Neuronal stem cell (in vitro differentiated cells): ENCODE measurements at regions not wholly inside any gene's neighbourhood (a gene's known extent, or its start where the extent isn't known, plus 50 kb on each side); places are given as distances from the start of the nearest gene placed in this dataset.
"Not testable (repeated sequence)": the region's sequence is repeated elsewhere in the genome, so short reads cannot be mapped to it uniquely, and the experiment has no call there.

Source experiments
- DNase-seq: peaks from one replicate; pipeline ENCODE4 v3.0.0-alpha.2; 2013; ENCODE audit warnings: low spot score
- H2AFZ ChIP-seq: one replicate; pipeline ENCODE4 v1.6.1; 2013; ENCODE audit warnings: mild to moderate bottlenecking, low read length, inconsistent platforms
- H2AK5ac ChIP-seq: 2 replicates; pipeline ENCODE4 v1.6.1; 2013; ENCODE audit warnings: low read depth, mild to moderate bottlenecking, inconsistent platforms, low read length, moderate library complexity, mixed read lengths
- H2BK120ac ChIP-seq: 2 replicates; pipeline ENCODE4 v1.6.1; 2013; ENCODE audit warnings: low read depth, mild to moderate bottlenecking, inconsistent platforms, low read length, moderate library complexity, mixed read lengths
- H2BK12ac ChIP-seq: one replicate; pipeline ENCODE4 v1.6.1; 2013; ENCODE audit warnings: low read length, inconsistent platforms
- H2BK15ac ChIP-seq: 2 replicates; pipeline ENCODE4 v1.6.1; 2013; ENCODE audit warnings: mild to moderate bottlenecking, low read length, inconsistent platforms, mixed read lengths
- H2BK5ac ChIP-seq: one replicate; pipeline ENCODE4 v1.6.1; 2013; ENCODE audit warnings: inconsistent platforms, mild to moderate bottlenecking, low read length, moderate library complexity
- H3K14ac ChIP-seq: one replicate; pipeline ENCODE4 v1.6.1; 2013; ENCODE audit warnings: low read length, inconsistent platforms
- H3K18ac ChIP-seq: 2 replicates; pipeline ENCODE4 v1.6.1; 2013; ENCODE audit warnings: low read length, inconsistent platforms
- H3K23ac ChIP-seq: 2 replicates; pipeline ENCODE4 v1.6.1; 2013; ENCODE audit warnings: low read depth, mild to moderate bottlenecking, mixed read lengths, low read length, inconsistent platforms; ENCODE audit not compliant: poor library complexity
- H3K27ac ChIP-seq: replicated peaks from 3 replicates; pipeline ENCODE4 v1.5.1; 2013; ENCODE audit warnings: low read length, inconsistent platforms
- H3K27me3 ChIP-seq, 3 experiments: 2 replicates each; pipeline ENCODE4 v1.6.1; 2013; ENCODE audit warnings: low read length in 3 of 3, mild to moderate bottlenecking in 2 of 3, inconsistent platforms in 1 of 3, low read depth in 1 of 3, mixed read lengths in 1 of 3, moderate library complexity in 1 of 3; ENCODE audit not compliant: control insufficient read depth in 3 of 3, insufficient read depth in 3 of 3
- H3K36me3 ChIP-seq, 2 donors: replicated peaks in 1 of 2; 2 replicates each; pipeline ENCODE4 v1.6.1; 2013; ENCODE audit warnings: low read length in 2 of 2; ENCODE audit not compliant: control insufficient read depth in 2 of 2, insufficient read depth in 2 of 2
- H3K4ac ChIP-seq: 2 replicates; pipeline ENCODE4 v1.6.1; 2013; ENCODE audit warnings: inconsistent platforms, mild to moderate bottlenecking, low read length, moderate library complexity
- H3K4me1 ChIP-seq, 2 donors: 1 replicate in 1 of 2; 2 replicates in 1 of 2; pipeline ENCODE4 v1.6.1; 2013; ENCODE audit warnings: low read length in 2 of 2, low read depth in 1 of 2; ENCODE audit not compliant: control insufficient read depth in 2 of 2, insufficient read depth in 1 of 2
- H3K4me2 ChIP-seq: one replicate; pipeline ENCODE4 v1.6.1; 2013; ENCODE audit warnings: mild to moderate bottlenecking, low read length, inconsistent platforms; ENCODE audit not compliant: insufficient read depth, poor library complexity, severe bottlenecking
- H3K4me3 ChIP-seq, 2 donors: 2 replicates each; pipeline ENCODE4 v1.5.1; 2013; ENCODE audit warnings: low read length in 2 of 2, mild to moderate bottlenecking in 2 of 2, inconsistent platforms in 1 of 2, moderate library complexity in 1 of 2
- H3K79me1 ChIP-seq: one replicate; pipeline ENCODE4 v1.6.1; 2013; ENCODE audit warnings: low read depth, mild to moderate bottlenecking, inconsistent platforms, low read length, moderate library complexity
- H3K9ac ChIP-seq: one replicate; pipeline ENCODE4 v1.6.1; 2013; ENCODE audit warnings: mild to moderate bottlenecking, low read depth, low read length, inconsistent platforms; ENCODE audit not compliant: poor library complexity
- H3K9me3 ChIP-seq, 2 donors: replicated peaks in 1 of 2; 2 replicates each; pipeline versions ENCODE3 to v1.6.1; 2013; ENCODE audit warnings: low read length in 2 of 2, mild to moderate bottlenecking in 2 of 2, inconsistent platforms in 1 of 2, low read depth in 1 of 2, mixed read lengths in 1 of 2, moderate library complexity in 1 of 2; ENCODE audit not compliant: control insufficient read depth in 2 of 2, insufficient read depth in 1 of 2
- H4K8ac ChIP-seq: one replicate; pipeline ENCODE4 v1.6.1; 2013; ENCODE audit warnings: low read depth, mild to moderate bottlenecking, inconsistent platforms, low read length, moderate library complexity
- H4K91ac ChIP-seq: one replicate; pipeline ENCODE4 v1.6.1; 2013; ENCODE audit warnings: low read length, low read depth, mild to moderate bottlenecking, inconsistent platforms; ENCODE audit not compliant: poor library complexity
- WGBS, 2 donors: extraction: QIAGEN DNeasy Blood & Tissue Kit; methylation state at CpG; one replicate each; pipeline ENCODE4 v1.1.7; 2013; ENCODE audit warnings: missing lambda C conversion rate in 2 of 2, mixed read lengths in 1 of 2; ENCODE audit not compliant: insufficient read length in 2 of 2, insufficient replicate concordance in 1 of 2; ENCODE audit errors: extremely low coverage in 2 of 2; 5-methylcytosine and 5-hydroxymethylcytosine counted together

GRCh38 chr16:66087308-66087707 lies 279.2 kb upstream of the CDH5 start:
- no peak overlapping the region for H3K27ac ChIP-seq
- H2BK15ac ChIP-seq, result no peak overlapping the region
- H2BK5ac ChIP-seq, result no peak overlapping the region
- no peak overlapping the region for H3K4ac ChIP-seq
- no peak overlapping the region for H3K18ac ChIP-seq
- no peaks in the 10 kb centered on the region for H3K36me3 ChIP-seq
- no peak overlapping the region for H4K91ac ChIP-seq
- H2BK120ac ChIP-seq, result no peak overlapping the region
- no peak overlapping the region for H3K4me3 ChIP-seq
- H2AK5ac ChIP-seq, result no peak overlapping the region
- H3K14ac ChIP-seq, result no peak overlapping the region
- no peak overlapping the region for H2AFZ ChIP-seq
- H3K9ac ChIP-seq, result no peak overlapping the region
- no peak overlapping the region for H3K4me2 ChIP-seq
- H3K9me3 ChIP-seq, result no peaks in the 10 kb centered on the region
- no peaks in the 10 kb centered on the region for H3K27me3 ChIP-seq
- no peak for DNase-seq
- no peaks in the 10 kb centered on the region for H3K4me1 ChIP-seq
- H3K79me1 ChIP-seq, result no peaks in the 10 kb centered on the region
- H2BK12ac ChIP-seq, result no peak overlapping the region
- H3K23ac ChIP-seq, result no peak overlapping the region
- H4K8ac ChIP-seq, result no peak overlapping the region

GRCh38 chr16:66085651-66086050 lies 280.8 kb upstream of the CDH5 start:
- H3K4ac ChIP-seq, result no peak overlapping the region
- H3K18ac ChIP-seq, result no peak overlapping the region
- H4K8ac ChIP-seq, result no peak overlapping the region
- H2BK15ac ChIP-seq, result no peak overlapping the region
- no peak for DNase-seq
- H3K27ac ChIP-seq, result no peak overlapping the region
- H3K4me1 ChIP-seq, result peaks cover 0 to 2% of the 10 kb centered on the region in 2 donors
- no CpG with 5 or more reads among the region's 5 CpGs for WGBS, 2 donors
- H3K36me3 ChIP-seq, result no peaks in the 10 kb centered on the region
- H3K9ac ChIP-seq, result no peak overlapping the region
- no peaks in the 10 kb centered on the region for H3K9me3 ChIP-seq
- H4K91ac ChIP-seq, result no peak overlapping the region
- no peak overlapping the region for H3K23ac ChIP-seq
- H3K4me2 ChIP-seq, result no peak overlapping the region
- no peaks in the 10 kb centered on the region for H3K27me3 ChIP-seq
- H2BK120ac ChIP-seq, result no peak overlapping the region
- no peak overlapping the region for H2BK12ac ChIP-seq
- no peak overlapping the region for H2AK5ac ChIP-seq
- H2AFZ ChIP-seq, result no peak overlapping the region
- no peak overlapping the region for H3K4me3 ChIP-seq
- H3K79me1 ChIP-seq, result no peaks in the 10 kb centered on the region
- no peak overlapping the region for H3K14ac ChIP-seq
- no peak overlapping the region for H2BK5ac ChIP-seq

- not testable (repeated sequence) for DNase-seq, H2BK5ac ChIP-seq, H4K8ac ChIP-seq, H2BK12ac ChIP-seq, H2AFZ ChIP-seq, H3K4ac ChIP-seq, H4K91ac ChIP-seq, H3K4me1 ChIP-seq, H2BK15ac ChIP-seq, H3K14ac ChIP-seq, H3K4me3 ChIP-seq, H3K27ac ChIP-seq, H3K9ac ChIP-seq, H3K4me2 ChIP-seq, H2AK5ac ChIP-seq, H3K9me3 ChIP-seq, H2BK120ac ChIP-seq, H3K23ac ChIP-seq, H3K36me3 ChIP-seq, H3K27me3 ChIP-seq, H3K18ac ChIP-seq, H3K79me1 ChIP-seq
- no CpG with 5 or more reads among the region's 2 CpGs for WGBS, 2 donors
Measured at GRCh38 chr16:66084731-66085130, 281.8 kb upstream of the CDH5 start.

GRCh38 chr16:66084306-66084705 lies 282.2 kb upstream of the CDH5 start:
- no peak overlapping the region for H3K18ac ChIP-seq
- no peak overlapping the region for H3K4me2 ChIP-seq
- no peaks in the 10 kb centered on the region for H3K79me1 ChIP-seq
- no peak overlapping the region for H3K4me3 ChIP-seq
- H3K27me3 ChIP-seq, result no peaks in the 10 kb centered on the region
- H2AK5ac ChIP-seq, result no peak overlapping the region
- WGBS, 2 donors, result no CpG with 5 or more reads among the region's 1 CpG
- peaks cover 0 to 2% of the 10 kb centered on the region in 2 donors for H3K4me1 ChIP-seq
- no peak for DNase-seq
- no peak overlapping the region for H4K8ac ChIP-seq
- no peak overlapping the region for H3K27ac ChIP-seq
- H2BK120ac ChIP-seq, result no peak overlapping the region
- H3K9ac ChIP-seq, result no peak overlapping the region
- H2BK15ac ChIP-seq, result no peak overlapping the region
- H3K4ac ChIP-seq, result no peak overlapping the region
- H2AFZ ChIP-seq, result no peak overlapping the region
- H4K91ac ChIP-seq, result no peak overlapping the region
- no peaks in the 10 kb centered on the region for H3K36me3 ChIP-seq
- H2BK5ac ChIP-seq, result no peak overlapping the region
- no peak overlapping the region for H2BK12ac ChIP-seq
- H3K9me3 ChIP-seq, result no peaks in the 10 kb centered on the region
- H3K23ac ChIP-seq, result no peak overlapping the region
- H3K14ac ChIP-seq, result no peak overlapping the region
